Hematopoietic multipotent progenitor cell treated with erythropoietin and hydrocortisone succinate and interleukin-3 and kit ligand, for 17 days (in vitro differentiated cells): ENCODE measurements at regions not wholly inside any gene's neighbourhood (a gene's known extent, or its start where the extent isn't known, plus 50 kb on each side); places are given as distances from the start of the nearest gene placed in this dataset.

ENCODE experiments used
- DNase-seq: peaks from one replicate; pipeline ENCODE4 v3.0.0-alpha.2; 2015; ENCODE audit warnings: low spot score

GRCh38 chr13:44155422-44156293 is 218.0 kb upstream of the SERP2 start:
- DNase-seq, result no peak

GRCh38 chr13:44156294-44156658 is 217.3 kb upstream of the SERP2 start:
- DNase-seq, result no peak

- DNase-seq, result no peak
Observed at GRCh38 chr13:44157606-44158005, 216.0 kb upstream of the SERP2 start.

- no peak for DNase-seq
Observed at GRCh38 chr13:44158098-44158521, 215.5 kb upstream of the SERP2 start.

- no peak for DNase-seq
Observed at GRCh38 chr13:44158881-44159632, 214.6 kb upstream of the SERP2 start.

- DNase-seq, result no peak
Observed at GRCh38 chr13:44159633-44160279, 213.9 kb upstream of the SERP2 start.

GRCh38 chr13:44160591-44161191 is 212.9 kb upstream of the SERP2 start:
- no peak for DNase-seq

GRCh38 chr13:44163108-44163507 is 210.5 kb upstream of the SERP2 start:
- DNase-seq, result no peak

- no peak for DNase-seq
Observed at GRCh38 chr13:44165221-44165888, 208.3 kb upstream of the SERP2 start.

GRCh38 chr13:44165889-44166496 is 207.6 kb upstream of the SERP2 start:
- DNase-seq, result no peak

- DNase-seq, result no peak
Observed at GRCh38 chr13:44169018-44169911, 204.4 kb upstream of the SERP2 start.

- DNase-seq, result no peak
Observed at GRCh38 chr13:44170731-44171130, 202.9 kb upstream of the SERP2 start.

- DNase-seq, result no peak
Observed at GRCh38 chr13:44171156-44171555, 202.5 kb upstream of the SERP2 start.

GRCh38 chr13:44171861-44172260 is 201.8 kb upstream of the SERP2 start:
- no peak for DNase-seq

- DNase-seq, result no peak
Observed at GRCh38 chr13:44172281-44172810, 201.3 kb upstream of the SERP2 start.

GRCh38 chr13:44174769-44175425 is 198.7 kb upstream of the SERP2 start:
- DNase-seq, result peak; percentile 60

GRCh38 chr13:44176173-44176572 is 197.5 kb upstream of the SERP2 start:
- no peak for DNase-seq

GRCh38 chr13:44180876-44181536 is 192.6 kb upstream of the SERP2 start:
- DNase-seq, result no peak

GRCh38 chr13:44181931-44182330 is 191.7 kb upstream of the SERP2 start:
- DNase-seq, result no peak
